MM.1S (cell line): ENCODE measurements at regions not wholly inside any gene's neighbourhood (a gene's known extent, or its start where the extent isn't known, plus 50 kb on each side); places are given as distances from the start of the nearest gene placed in this dataset.

ENCODE experiments used
- DNase-seq: peaks from one replicate; pipeline ENCODE4 v3.0.0-alpha.2; 2015
- H2AFZ ChIP-seq: fragments of 300-600 bp; sonication (generic); 2 replicates; pipeline ENCODE4 v1.6.0; 2016; ENCODE audit warnings: antibody characterized with exemption, low read length
- H3F3A ChIP-seq: fragments of 300-600 bp; sonication (generic); 2 replicates; pipeline ENCODE4 v1.6.1; 2016; ENCODE audit warnings: mild to moderate bottlenecking, antibody characterized with exemption, low read length, moderate library complexity, mixed read lengths; ENCODE audit not compliant: insufficient read depth
- H3K27ac ChIP-seq: fragments of 300-600 bp; sonication (generic); 2 replicates; pipeline ENCODE4 v1.5.1; 2016; ENCODE audit warnings: mild to moderate bottlenecking, low read length
- H3K27me3 ChIP-seq: fragments of 300-600 bp; sonication (generic); replicated peaks from 2 replicates; pipeline ENCODE4 v1.6.0; 2016; ENCODE audit warnings: low read length; ENCODE audit not compliant: insufficient read depth
- H3K36me3 ChIP-seq: fragments of 300-600 bp; sonication (generic); replicated peaks from 2 replicates; pipeline ENCODE4 v1.6.1; 2016; ENCODE audit warnings: mild to moderate bottlenecking, low read length, mixed read lengths; ENCODE audit not compliant: insufficient read depth
- H3K4me1 ChIP-seq: fragments of 300-600 bp; sonication (generic); 2 replicates; pipeline ENCODE4 v1.6.1; 2016; ENCODE audit warnings: low read length, mixed read lengths
- H3K4me2 ChIP-seq: fragments of 300-600 bp; sonication (generic); 2 replicates; pipeline ENCODE4 v1.6.0; 2016; ENCODE audit warnings: low read depth, low read length
- H3K4me3 ChIP-seq: fragments of 300-600 bp; sonication (generic); 2 replicates; pipeline ENCODE4 v1.5.1; 2016; ENCODE audit warnings: low read length, mixed read lengths
- H3K79me2 ChIP-seq: fragments of 300-600 bp; sonication (generic); 2 replicates; pipeline ENCODE4 v1.6.1; 2016; ENCODE audit warnings: mixed run types, low read length, mixed read lengths
- H3K9ac ChIP-seq: fragments of 300-600 bp; sonication (generic); 2 replicates; pipeline ENCODE4 v1.6.1; 2016; ENCODE audit warnings: low read length, mixed read lengths
- H3K9me2 ChIP-seq: fragments of 300-600 bp; sonication (generic); replicated peaks from 2 replicates; pipeline ENCODE4 v1.6.1; 2016; ENCODE audit warnings: mild to moderate bottlenecking, low read length, mixed read lengths; ENCODE audit not compliant: insufficient read depth
- H3K9me3 ChIP-seq: fragments of 300-600 bp; sonication (generic); replicated peaks from 2 replicates; pipeline ENCODE4 v1.6.1; 2016; ENCODE audit warnings: mild to moderate bottlenecking, low read length, mixed read lengths; ENCODE audit not compliant: insufficient read depth
- H4K20me1 ChIP-seq: fragments of 300-600 bp; sonication (generic); 2 replicates; pipeline ENCODE4 v1.6.1; 2016; ENCODE audit warnings: mild to moderate bottlenecking, low read length, moderate library complexity, mixed read lengths; ENCODE audit not compliant: insufficient read depth
- EZH2 ChIP-seq: fragments of 300-600 bp; sonication (generic); optimal IDR thresholded peaks from 2 replicates; pipeline ENCODE3; 2017; ENCODE audit warnings: low read depth, mild to moderate bottlenecking, antibody characterized with exemption, low read length, mixed read lengths
- EZH2phosphoT487 ChIP-seq: fragments of 300-600 bp; sonication (generic); IDR thresholded peaks from 2 replicates; pipeline ENCODE4 v1.6.1; 2018; ENCODE audit warnings: antibody characterized with exemption, low read length
- TF ChIP-seq, protein P1 (sequence below): fragments of 300-600 bp; sonication (generic); IDR thresholded peaks from 2 replicates; pipeline ENCODE4 v1.5.1; 2016; ENCODE audit warnings: antibody characterized with exemption, low read length, mixed read lengths

DNA sequence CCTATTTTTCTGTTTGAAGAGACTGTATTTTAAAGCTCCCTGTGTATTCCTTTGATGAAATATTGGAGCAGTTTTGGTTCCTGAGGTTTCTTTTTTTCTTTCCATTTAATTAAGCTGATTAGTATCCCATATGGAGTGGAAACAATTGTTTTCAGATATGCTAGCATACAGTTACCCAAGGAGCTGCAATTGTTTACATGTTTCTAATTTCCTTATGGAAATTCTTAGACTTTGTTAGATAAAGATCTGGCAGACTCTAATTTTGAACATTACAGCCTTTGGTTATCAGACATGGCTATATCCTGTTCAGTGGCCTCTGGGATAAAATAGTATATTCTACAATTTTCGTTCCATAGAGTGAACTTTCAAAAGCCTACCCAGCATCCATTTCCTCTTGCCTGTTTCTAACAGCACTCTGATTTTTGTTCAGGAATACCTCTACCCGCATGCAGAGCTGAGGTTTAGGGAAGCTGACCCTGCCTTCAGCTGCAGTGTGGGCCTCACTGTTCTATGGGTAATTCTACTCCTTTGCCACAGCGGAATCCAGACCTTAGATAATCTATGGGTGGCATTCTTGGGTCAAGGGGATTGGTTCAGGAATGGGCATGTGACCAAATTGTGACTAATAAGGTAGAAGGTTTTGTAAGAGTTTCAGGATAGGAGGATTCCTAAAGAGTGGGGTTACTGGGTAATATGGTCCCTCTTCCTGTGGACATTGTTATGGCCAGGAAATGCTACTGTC is 161.1 kb upstream of the ANKRD28 start:
- no peak overlapping the region for H3K27ac ChIP-seq
- H3K27me3 ChIP-seq = no peaks in the 10 kb centered on the region
- no peak overlapping the region for H2AFZ ChIP-seq
- H3K36me3 ChIP-seq = no peaks in the 10 kb centered on the region
- no peak overlapping the region for H3K9ac ChIP-seq
- no peaks in the 10 kb centered on the region for H4K20me1 ChIP-seq
- no peak overlapping the region for H3K4me3 ChIP-seq
- no peaks in the 10 kb centered on the region for H3F3A ChIP-seq
- no peaks in the 10 kb centered on the region for H3K9me3 ChIP-seq
- H3K4me2 ChIP-seq = no peak overlapping the region
- no peak for TF ChIP-seq EZH2phosphoT487
- TF ChIP-seq EZH2 = no peak
- TF ChIP-seq, protein P1, sequence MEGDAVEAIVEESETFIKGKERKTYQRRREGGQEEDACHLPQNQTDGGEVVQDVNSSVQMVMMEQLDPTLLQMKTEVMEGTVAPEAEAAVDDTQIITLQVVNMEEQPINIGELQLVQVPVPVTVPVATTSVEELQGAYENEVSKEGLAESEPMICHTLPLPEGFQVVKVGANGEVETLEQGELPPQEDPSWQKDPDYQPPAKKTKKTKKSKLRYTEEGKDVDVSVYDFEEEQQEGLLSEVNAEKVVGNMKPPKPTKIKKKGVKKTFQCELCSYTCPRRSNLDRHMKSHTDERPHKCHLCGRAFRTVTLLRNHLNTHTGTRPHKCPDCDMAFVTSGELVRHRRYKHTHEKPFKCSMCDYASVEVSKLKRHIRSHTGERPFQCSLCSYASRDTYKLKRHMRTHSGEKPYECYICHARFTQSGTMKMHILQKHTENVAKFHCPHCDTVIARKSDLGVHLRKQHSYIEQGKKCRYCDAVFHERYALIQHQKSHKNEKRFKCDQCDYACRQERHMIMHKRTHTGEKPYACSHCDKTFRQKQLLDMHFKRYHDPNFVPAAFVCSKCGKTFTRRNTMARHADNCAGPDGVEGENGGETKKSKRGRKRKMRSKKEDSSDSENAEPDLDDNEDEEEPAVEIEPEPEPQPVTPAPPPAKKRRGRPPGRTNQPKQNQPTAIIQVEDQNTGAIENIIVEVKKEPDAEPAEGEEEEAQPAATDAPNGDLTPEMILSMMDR = no peak
- no peaks in the 10 kb centered on the region for H3K79me2 ChIP-seq
- DNase-seq = no peak
- H3K4me1 ChIP-seq = no peaks in the 10 kb centered on the region
- H3K9me2 ChIP-seq = no peaks in the 10 kb centered on the region

DNA sequence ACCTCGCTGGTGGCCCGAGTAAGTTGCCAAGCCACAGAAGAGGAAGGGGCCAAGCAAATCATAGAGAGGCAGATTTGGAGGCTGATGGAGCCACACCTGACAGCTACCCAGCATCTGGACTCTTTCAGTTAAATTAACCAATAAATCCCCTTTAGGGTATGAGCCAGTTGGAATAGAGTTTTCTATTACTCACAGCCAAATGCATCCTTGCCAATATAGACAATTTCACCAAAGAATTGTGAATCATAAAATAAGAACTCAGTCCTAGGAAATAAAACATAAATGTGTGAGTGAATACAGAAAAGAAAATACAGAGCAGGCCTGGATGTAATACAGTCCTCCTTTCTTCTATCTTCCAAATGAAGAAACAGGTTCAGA is 161.6 kb upstream of the ANKRD28 start:
- H2AFZ ChIP-seq = no peak overlapping the region
- no peaks in the 10 kb centered on the region for H3K79me2 ChIP-seq
- no peak overlapping the region for H3K9ac ChIP-seq
- H3K36me3 ChIP-seq = no peaks in the 10 kb centered on the region
- H4K20me1 ChIP-seq = no peaks in the 10 kb centered on the region
- TF ChIP-seq EZH2phosphoT487 (no peak), EZH2 (no peak)
- TF ChIP-seq, protein P1 = no peak
- H3K27me3 ChIP-seq = no peaks in the 10 kb centered on the region
- H3K4me1 ChIP-seq = no peaks in the 10 kb centered on the region
- H3K27ac ChIP-seq = no peak overlapping the region
- no peaks in the 10 kb centered on the region for H3F3A ChIP-seq
- no peaks in the 10 kb centered on the region for H3K9me2 ChIP-seq
- no peak overlapping the region for H3K4me3 ChIP-seq
- H3K9me3 ChIP-seq = no peaks in the 10 kb centered on the region
- DNase-seq = no peak
- no peak overlapping the region for H3K4me2 ChIP-seq

DNA sequence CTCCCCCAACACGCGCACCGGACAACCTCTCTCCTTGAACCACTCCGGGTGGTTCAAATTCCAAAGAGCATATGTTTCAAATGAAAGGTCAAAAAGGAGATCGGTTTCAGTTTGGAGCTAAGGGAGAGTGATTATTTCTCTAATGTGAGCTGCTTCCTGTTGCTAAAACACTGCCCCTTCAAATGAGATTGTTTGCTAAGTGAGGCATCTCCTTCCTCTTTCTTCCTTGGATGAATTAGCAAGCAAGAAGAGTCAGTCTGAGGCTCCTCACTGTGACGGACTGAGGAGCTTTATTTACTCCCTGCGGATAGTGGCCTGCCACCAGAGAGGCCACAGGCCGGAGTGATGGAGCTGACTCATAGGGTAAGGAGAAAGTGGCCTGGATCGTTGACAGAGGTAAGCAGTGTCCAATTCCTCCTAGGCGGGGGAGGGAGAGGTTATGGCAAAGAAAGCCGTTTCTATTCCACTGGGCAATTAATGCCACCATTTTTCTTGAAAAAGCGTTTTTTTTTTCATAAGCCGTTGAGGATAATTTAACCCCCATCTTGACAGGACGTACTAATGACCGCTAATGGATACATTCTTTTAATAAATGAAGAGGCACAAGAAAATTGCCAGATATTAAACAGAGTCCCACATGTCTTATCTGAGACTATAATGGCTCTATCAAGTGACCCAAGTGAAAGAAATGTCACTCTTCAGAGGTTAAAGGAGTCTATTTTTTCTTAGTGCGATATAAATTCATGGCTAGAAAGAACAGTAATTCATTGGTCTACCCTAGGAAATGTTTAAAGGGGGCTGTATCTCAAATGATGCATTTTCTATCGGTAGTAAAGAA is 167.0 kb upstream of the ANKRD28 start:
- Histone ChIP-seq H3K9me3 (no peaks in the 10 kb centered on the region), H3K4me2 (no peak overlapping the region), H3K36me3 (no peaks in the 10 kb centered on the region), H3K27ac (no peak overlapping the region), H3K4me3 (no peak overlapping the region), H2AFZ (no peak overlapping the region), H3K4me1 (no peaks in the 10 kb centered on the region), H4K20me1 (no peaks in the 10 kb centered on the region), H3K79me2 (no peaks in the 10 kb centered on the region), H3K9me2 (no peaks in the 10 kb centered on the region), H3K27me3 (no peaks in the 10 kb centered on the region), H3F3A (no peaks in the 10 kb centered on the region), H3K9ac (no peak overlapping the region)
- TF ChIP-seq EZH2 (no peak), EZH2phosphoT487 (no peak)
- TF ChIP-seq, protein P1 = no peak
- DNase-seq = no peak
